Gastrocnemius medialis (tissue), 4 donors: ENCODE measurements at regions not wholly inside any gene's neighbourhood (a gene's known extent, or its start where the extent isn't known, plus 50 kb on each side); places are given as distances from the start of the nearest gene placed in this dataset.

Experiments
- ATAC-seq, 2 donors: fragments of 150-250 bp; one replicate each; pipeline ENCODE4 v1.9.1; 2016
- DNase-seq, 2 donors: peaks; one replicate each; pipeline ENCODE4 v3.0.0-alpha.2; 2019
- H3K27ac ChIP-seq, 4 donors: fragments of 200-600 bp; sonication (generic); 1 replicate in 1 of 4; 2 replicates in 3 of 4; pipeline ENCODE4 v1.5.1; 2016 to 2018; ENCODE audit warnings: mild to moderate bottlenecking in 2 of 4, moderate library complexity in 1 of 4
- H3K27me3 ChIP-seq, 3 donors: fragments of 200-600 bp; sonication (generic) in 2 of 3; 1 replicate in 1 of 3; 2 replicates in 2 of 3; pipeline versions ENCODE4 v1.5.1 to v1.6.0; 2016 to 2019; ENCODE audit warnings: mild to moderate bottlenecking in 1 of 3, moderate library complexity in 1 of 3
- H3K36me3 ChIP-seq, 2 donors: fragments of 200-600 bp; sonication (generic) in 1 of 2; one replicate each; pipeline ENCODE4 v1.5.1; 2017 to 2018
- H3K4me1 ChIP-seq, 2 donors: fragments of 200-600 bp; sonication (generic) in 1 of 2; one replicate each; pipeline ENCODE4 v1.5.1; 2016 to 2017; ENCODE audit warnings: mild to moderate bottlenecking in 2 of 2
- H3K4me3 ChIP-seq, 4 donors: fragments of 200-600 bp; sonication (generic) in 3 of 4; 1 replicate in 1 of 4; 2 replicates in 3 of 4; pipeline ENCODE4 v1.5.1; 2016 to 2019; ENCODE audit warnings: mild to moderate bottlenecking in 2 of 4
- H3K9me3 ChIP-seq, 3 donors: fragments of 200-600 bp; sonication (generic) in 2 of 3; 1 replicate in 1 of 3; 2 replicates in 2 of 3; pipeline ENCODE4 v1.5.1; 2016 to 2019
- CTCF ChIP-seq, 5 experiments: fragments of 450-650 bp in 3 of 5; fragments of 200-600 bp in 2 of 5; sonication (generic) in 2 of 5; IDR thresholded peaks in 4 of 5; conservative IDR thresholded peaks in 1 of 5; 1 replicate in 4 of 5; 2 replicates in 1 of 5; pipeline ENCODE4 v1.5.1; 2016 to 2019; ENCODE audit warnings: antibody characterized with exemption in 5 of 5, mild to moderate bottlenecking in 3 of 5, moderate library complexity in 3 of 5
- POLR2A ChIP-seq, 2 donors: fragments of 450-650 bp; IDR thresholded peaks; one replicate each; pipeline ENCODE4 v1.6.1; 2017; ENCODE audit warnings: antibody characterized with exemption in 2 of 2, mild to moderate bottlenecking in 2 of 2, moderate library complexity in 2 of 2
- in situ Hi-C, 4 donors: fragments of 200-750 bp; cut with MboI; loops; one replicate each; pipeline versions ENCODE4 v1.15.0 to v1.8.0; 2017; ENCODE audit warnings: low sequenced_read_pairs in 4 of 4
- intact Hi-C: fragments of 100-400 bp; cut with DNase I; formaldehyde crosslinking; loops from one replicate; pipeline ENCODE4 v1.15.1; 2023; ENCODE audit warnings: low total_unique reads

DNA sequence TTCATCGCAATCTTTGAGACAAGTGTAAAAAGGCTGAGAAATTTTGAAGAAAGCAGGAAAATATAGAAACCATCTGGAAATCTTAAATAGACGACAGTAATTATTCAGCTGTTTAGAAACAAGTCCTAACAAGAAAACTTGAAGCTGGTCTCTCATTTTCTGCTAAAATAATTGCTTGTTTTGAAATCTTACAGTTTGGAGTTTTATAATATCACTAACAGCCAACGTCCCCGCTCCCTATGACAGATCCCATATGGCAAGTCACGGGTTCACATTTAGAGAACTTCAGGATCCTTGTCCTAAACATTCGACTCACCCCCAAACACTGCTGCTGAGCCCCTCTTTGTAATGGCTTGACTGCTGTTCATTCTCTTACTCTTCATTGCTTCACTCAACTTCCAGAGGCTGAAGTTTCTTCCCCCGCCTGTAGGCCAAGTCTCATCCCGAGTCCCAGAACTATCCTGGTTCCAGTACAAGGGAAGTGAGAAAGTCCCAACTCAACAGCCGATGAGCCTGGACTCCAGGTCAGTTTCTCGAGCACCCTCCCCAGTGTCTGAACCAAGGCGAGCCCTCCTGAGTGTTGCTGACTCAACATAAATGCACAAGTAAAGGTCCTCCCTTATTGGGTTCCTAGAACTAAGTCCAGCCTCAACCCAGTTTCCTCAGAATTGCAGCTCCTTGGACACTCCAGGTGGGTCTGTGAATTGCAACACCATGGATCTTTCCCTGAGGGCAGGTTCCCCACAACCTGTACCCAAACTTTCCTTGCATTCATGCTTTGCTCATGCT lies 93.4 kb upstream of the BACE2 start:
- DNase-seq, result no peak
- H3K27ac ChIP-seq, result no peak overlapping the region
- H3K4me1 ChIP-seq, result no peaks in the 10 kb centered on the region
- H3K36me3 ChIP-seq, result no peaks in the 10 kb centered on the region
- no peaks in the 10 kb centered on the region for H3K9me3 ChIP-seq
- H3K4me3 ChIP-seq, result no peak overlapping the region
- no peak for ATAC-seq
- peaks cover 0 to 3% (median 0%) of the 10 kb centered on the region in 3 donors for H3K27me3 ChIP-seq
- in situ Hi-C loops (loop anchor here in 2 of 4 donors (25.0 kb wide), 3 partner anchors 612 to 937 kb away; no protein-coding TSS in a partner anchor), intact Hi-C loops (no loop called here)
- TF ChIP-seq CTCF (IDR thresholded peaks at IDR 0.05 in 4 of 5, conservative IDR thresholded peaks at IDR 0.05 in 1 of 5), result no peak
- no peak for TF ChIP-seq POLR2A (IDR thresholded peaks at IDR 0.05)

DNA sequence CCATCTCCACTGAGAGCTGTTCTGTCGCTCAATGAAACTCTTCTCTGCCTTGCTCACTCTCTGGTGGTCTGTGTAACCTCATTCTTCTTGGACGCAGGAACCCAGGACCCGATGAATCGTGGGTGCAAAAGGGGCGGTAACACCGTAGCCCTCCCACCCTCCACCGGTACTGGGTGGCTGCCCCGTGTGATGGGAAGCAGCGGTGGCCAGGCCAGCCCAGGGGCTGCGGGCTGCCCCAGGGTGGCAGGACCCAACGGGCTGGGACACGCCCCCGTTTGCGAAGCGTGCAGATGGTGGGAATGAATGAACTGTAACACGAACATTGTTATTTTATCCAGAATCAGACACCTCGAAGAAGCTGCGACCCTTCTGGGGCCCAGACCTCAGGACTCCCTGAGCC lies 92.3 kb upstream of the BACE2 start:
- no peak for TF ChIP-seq POLR2A (IDR thresholded peaks at IDR 0.05)
- no peak for TF ChIP-seq CTCF (IDR thresholded peaks at IDR 0.05 in 4 of 5, conservative IDR thresholded peaks at IDR 0.05 in 1 of 5)
- H3K36me3 ChIP-seq, result no peaks in the 10 kb centered on the region

DNA sequence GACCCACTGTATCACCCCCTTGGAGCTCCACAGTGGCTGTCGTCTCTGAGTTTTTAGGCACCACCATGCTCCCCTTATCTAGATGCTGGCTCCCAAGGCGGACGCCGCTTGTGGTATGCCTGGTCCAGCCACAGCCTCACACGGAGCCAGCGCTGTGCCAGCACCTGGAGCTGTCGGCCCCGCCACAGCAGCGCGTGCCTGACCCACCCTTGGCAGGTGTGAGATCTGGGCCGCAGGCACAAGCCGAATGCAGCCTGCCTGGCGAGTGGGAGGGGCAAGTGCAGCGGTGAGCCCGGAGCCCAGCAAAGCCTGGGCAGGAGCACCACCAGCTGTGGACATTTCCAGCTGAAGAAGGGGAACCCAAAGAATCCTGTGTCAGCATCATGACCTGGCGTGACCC lies 91.9 kb upstream of the BACE2 start:
- no peaks in the 10 kb centered on the region for H3K4me1 ChIP-seq
- ATAC-seq (no peak), DNase-seq (no peak)
- in situ Hi-C loops, result no loop called here
- H3K27ac ChIP-seq, result no peak overlapping the region
- no peaks in the 10 kb centered on the region for H3K27me3 ChIP-seq
- intact Hi-C loops, result no loop called here
- H3K9me3 ChIP-seq, result no peaks in the 10 kb centered on the region
- no peak for TF ChIP-seq POLR2A (IDR thresholded peaks at IDR 0.05)
- no peak for TF ChIP-seq CTCF (IDR thresholded peaks at IDR 0.05 in 4 of 5, conservative IDR thresholded peaks at IDR 0.05 in 1 of 5)
- H3K4me3 ChIP-seq, result no peak overlapping the region
- H3K36me3 ChIP-seq, result no peaks in the 10 kb centered on the region

More for the DNA sequence above, 92.3 kb upstream of the BACE2 start:
- in situ Hi-C loops (no loop called here), intact Hi-C loops (no loop called here)
- Histone ChIP-seq H3K4me3 (no peak overlapping the region), H3K27ac (no peak overlapping the region), H3K9me3 (no peaks in the 10 kb centered on the region), H3K27me3 (no peaks in the 10 kb centered on the region), H3K4me1 (no peaks in the 10 kb centered on the region)
- no peak for ATAC-seq
- no peak for DNase-seq

GRCh38 chr21:41079159-41079558 lies 88.8 kb upstream of the BACE2 start:
- Histone ChIP-seq H3K4me3 (no peak overlapping the region), H3K4me1 (no peaks in the 10 kb centered on the region), H3K27me3 (no peaks in the 10 kb centered on the region), H3K27ac (no peak overlapping the region), H3K9me3 (no peaks in the 10 kb centered on the region), H3K36me3 (no peaks in the 10 kb centered on the region)
- in situ Hi-C loops, result no loop called here
- DNase-seq (no peak), ATAC-seq (no peak)
- intact Hi-C loops, result no loop called here
- no peak for TF ChIP-seq POLR2A (IDR thresholded peaks at IDR 0.05)
- no peak for TF ChIP-seq CTCF (IDR thresholded peaks at IDR 0.05 in 4 of 5, conservative IDR thresholded peaks at IDR 0.05 in 1 of 5)
